ENCODE measurements at regions not wholly inside any gene's neighbourhood (a gene's known extent, or its start where the extent isn't known, plus 50 kb on each side); places are given as distances from the start of the nearest gene placed in this dataset.

- no peak for TF ChIP-seq CTCF (conservative IDR thresholded peaks at IDR 0.05; ENCODE audit: low read depth, low read length)
- no peak for TF ChIP-seq POLR2A (IDR thresholded peaks at IDR 0.05; ENCODE audit: low read depth, low read length)
- no peak for TF ChIP-seq RCOR1 (IDR thresholded peaks at IDR 0.05; ENCODE audit: insufficient replicate concordance, low read length)
Measured at GRCh38 chr14:62189698-62190097, 427.5 kb downstream of the SNAPC1 start.

Measured in IMR-90 (cell line).